SK-N-SH (cell line): ENCODE measurements at regions not wholly inside any gene's neighbourhood (a gene's known extent, or its start where the extent isn't known, plus 50 kb on each side); places are given as distances from the start of the nearest gene placed in this dataset.

ENCODE experiments used
- CTCF ChIA-PET: fragments of 300-600, 350-600 bp; formaldehyde crosslinking; extraction: SDS; loops from one replicate; lab custom pipeline; 2021; lab: Yijun Ruan, JAX
- POLR2A ChIA-PET: fragments of 350-600 bp; sonication (Branson Sonifier 250); formaldehyde crosslinking; extraction: SDS; loops from one replicate; lab custom pipeline; 2020; ENCODE audit warnings: antibody characterized with exemption, inconsistent platforms; lab: Yijun Ruan, JAX
- DNase-seq: peaks from one replicate; pipeline ENCODE4 v3.0.0; 2012
- H2AFZ ChIP-seq: fragments of 200-600 bp; sonication (generic); 2 replicates; pipeline ENCODE4 v1.8.1; 2016; ENCODE audit warnings: antibody characterized with exemption, mild to moderate bottlenecking, low read depth
- H3F3A ChIP-seq: fragments of 200-600 bp; sonication (generic); replicated peaks from 2 replicates; pipeline ENCODE3; 2016; ENCODE audit warnings: antibody characterized with exemption, mild to moderate bottlenecking; ENCODE audit not compliant: insufficient read depth
- H3K27ac ChIP-seq, 2 experiments: fragments of 200-500 bp in 1 of 2; fragments of 200-600 bp in 1 of 2; sonication (Bioruptor generic) in 1 of 2; sonication (generic), shearing (Covaris generic) in 1 of 2; 2 replicates each; pipeline versions ENCODE4 v1.5.1 to v1.6.1; 2014 to 2016; ENCODE audit warnings: low read depth in 2 of 2, inconsistent platforms in 1 of 2, low read length in 1 of 2, mild to moderate bottlenecking in 1 of 2, mixed read lengths in 1 of 2
- H3K27me3 ChIP-seq: fragments of 200-600 bp; sonication (generic), shearing (Covaris generic); 2 replicates; pipeline ENCODE4 v1.6.1; 2016; ENCODE audit warnings: mixed run types; ENCODE audit not compliant: insufficient read depth
- H3K36me3 ChIP-seq, 2 experiments: fragments of 200-500 bp in 1 of 2; fragments of 200-600 bp in 1 of 2; sonication (Bioruptor generic) in 1 of 2; sonication (generic) in 1 of 2; replicated peaks in 1 of 2; 2 replicates each; pipeline versions ENCODE3 to v1.5.1; 2014 to 2016; ENCODE audit warnings: low read length in 1 of 2, mild to moderate bottlenecking in 1 of 2; ENCODE audit not compliant: insufficient read depth in 2 of 2, control insufficient read depth in 1 of 2
- H3K4me1 ChIP-seq, 2 experiments: fragments of 200-500 bp in 1 of 2; fragments of 200-600 bp in 1 of 2; sonication (Bioruptor generic) in 1 of 2; sonication (generic), shearing (Covaris generic) in 1 of 2; 2 replicates each; pipeline versions ENCODE4 v1.5.1 to v1.6.1; 2014 to 2016; ENCODE audit warnings: low read depth in 1 of 2, low read length in 1 of 2, mixed run types in 1 of 2; ENCODE audit not compliant: insufficient read depth in 2 of 2, control insufficient read depth in 1 of 2
- H3K4me2 ChIP-seq: fragments of 200-600 bp; sonication (generic), shearing (Covaris generic); 2 replicates; pipeline ENCODE4 v1.6.1; 2017; ENCODE audit warnings: mixed run types
- H3K4me3 ChIP-seq, 2 experiments: fragments of 200-500 bp in 1 of 2; fragments of 200-600 bp in 1 of 2; sonication (Bioruptor generic) in 1 of 2; sonication (generic), shearing (Covaris generic) in 1 of 2; 2 replicates each; pipeline versions ENCODE4 v1.5.1 to v1.8.1; 2014 to 2016; ENCODE audit warnings: low read depth in 2 of 2, inconsistent platforms in 1 of 2, low read length in 1 of 2, mild to moderate bottlenecking in 1 of 2, mixed read lengths in 1 of 2, moderate library complexity in 1 of 2
- H3K79me2 ChIP-seq: fragments of 200-600 bp; sonication (generic); 2 replicates; pipeline ENCODE4 v1.8.1; 2017; ENCODE audit warnings: mild to moderate bottlenecking; ENCODE audit not compliant: insufficient read depth
- H3K9ac ChIP-seq: fragments of 200-600 bp; sonication (generic); 2 replicates; pipeline ENCODE4 v1.6.1; 2017; ENCODE audit warnings: mixed run types
- H3K9me2 ChIP-seq: fragments of 200-600 bp; sonication (generic); 2 replicates; pipeline ENCODE4 v1.6.1; 2017; ENCODE audit warnings: mixed run types
- H3K9me3 ChIP-seq: fragments of 200-600 bp; sonication (generic); 2 replicates; pipeline ENCODE4 v1.6.1; 2017; ENCODE audit warnings: mixed run types, mild to moderate bottlenecking, moderate library complexity
- H4K20me1 ChIP-seq: fragments of 200-600 bp; sonication (generic); 2 replicates; pipeline ENCODE4 v1.6.1; 2017; ENCODE audit warnings: mild to moderate bottlenecking, mixed run types; ENCODE audit not compliant: insufficient read depth
- FOXJ3 ChIP-seq: sonication (generic); formaldehyde crosslinking; IDR thresholded peaks from 2 replicates; pipeline ENCODE4 v1.5.1; 2020; ENCODE audit warnings: mild to moderate bottlenecking, missing genetic modification reagents
- GABPA ChIP-seq: IDR thresholded peaks from 2 replicates; pipeline ENCODE4 v1.4.0; 2012; ENCODE audit warnings: low read depth, mild to moderate bottlenecking
- JUND ChIP-seq: IDR thresholded peaks from 2 replicates; pipeline ENCODE4 v1.4.0; 2012
- RFX5 ChIP-seq: IDR thresholded peaks from 2 replicates; pipeline ENCODE4 v1.6.1; 2012; ENCODE audit warnings: mild to moderate bottlenecking, improper control_type of control experiment, low read length
- SIN3A ChIP-seq: IDR thresholded peaks from 2 replicates; pipeline ENCODE4 v1.6.1; 2012; ENCODE audit warnings: low read depth, mild to moderate bottlenecking, low read length, moderate library complexity, borderline replicate concordance
- WGBS: methylation state at CpG from one replicate; pipeline ENCODE4 v1.1.6; 2017; ENCODE audit warnings: low lambda C conversion rate; 5-methylcytosine and 5-hydroxymethylcytosine counted together
- TF ChIP-seq, protein P1 (sequence below): fragments of 150-350 bp; IDR thresholded peaks from 2 replicates; pipeline ENCODE4 v1.6.1; 2016; ENCODE audit warnings: mild to moderate bottlenecking, low read depth, low read length
- TF ChIP-seq, protein P2 (sequence below): IDR thresholded peaks from 2 replicates; pipeline ENCODE4 v1.4.0; 2012; ENCODE audit warnings: low read depth, borderline replicate concordance

GRCh38 chr10:130498934-130499333, 362.7 kb downstream of the GLRX3 start:
- no peaks in the 10 kb centered on the region for H3K9me2 ChIP-seq
- no peak overlapping the region for H3K27ac ChIP-seq
- TF ChIP-seq RFX5 (no peak), FOXJ3 (no peak), SIN3A (no peak)
- TF ChIP-seq, protein P1, sequence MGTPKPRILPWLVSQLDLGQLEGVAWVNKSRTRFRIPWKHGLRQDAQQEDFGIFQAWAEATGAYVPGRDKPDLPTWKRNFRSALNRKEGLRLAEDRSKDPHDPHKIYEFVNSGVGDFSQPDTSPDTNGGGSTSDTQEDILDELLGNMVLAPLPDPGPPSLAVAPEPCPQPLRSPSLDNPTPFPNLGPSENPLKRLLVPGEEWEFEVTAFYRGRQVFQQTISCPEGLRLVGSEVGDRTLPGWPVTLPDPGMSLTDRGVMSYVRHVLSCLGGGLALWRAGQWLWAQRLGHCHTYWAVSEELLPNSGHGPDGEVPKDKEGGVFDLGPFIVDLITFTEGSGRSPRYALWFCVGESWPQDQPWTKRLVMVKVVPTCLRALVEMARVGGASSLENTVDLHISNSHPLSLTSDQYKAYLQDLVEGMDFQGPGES = no peak
- TF ChIP-seq, protein P2, sequence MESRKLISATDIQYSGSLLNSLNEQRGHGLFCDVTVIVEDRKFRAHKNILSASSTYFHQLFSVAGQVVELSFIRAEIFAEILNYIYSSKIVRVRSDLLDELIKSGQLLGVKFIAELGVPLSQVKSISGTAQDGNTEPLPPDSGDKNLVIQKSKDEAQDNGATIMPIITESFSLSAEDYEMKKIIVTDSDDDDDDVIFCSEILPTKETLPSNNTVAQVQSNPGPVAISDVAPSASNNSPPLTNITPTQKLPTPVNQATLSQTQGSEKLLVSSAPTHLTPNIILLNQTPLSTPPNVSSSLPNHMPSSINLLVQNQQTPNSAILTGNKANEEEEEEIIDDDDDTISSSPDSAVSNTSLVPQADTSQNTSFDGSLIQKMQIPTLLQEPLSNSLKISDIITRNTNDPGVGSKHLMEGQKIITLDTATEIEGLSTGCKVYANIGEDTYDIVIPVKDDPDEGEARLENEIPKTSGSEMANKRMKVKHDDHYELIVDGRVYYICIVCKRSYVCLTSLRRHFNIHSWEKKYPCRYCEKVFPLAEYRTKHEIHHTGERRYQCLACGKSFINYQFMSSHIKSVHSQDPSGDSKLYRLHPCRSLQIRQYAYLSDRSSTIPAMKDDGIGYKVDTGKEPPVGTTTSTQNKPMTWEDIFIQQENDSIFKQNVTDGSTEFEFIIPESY = no peak
- WGBS = 23% methylated on average over 8 of the region's 8 CpGs
- H3K9me3 ChIP-seq = no peaks in the 10 kb centered on the region
- POLR2A ChIA-PET = no interaction called here
- CTCF ChIA-PET = no interaction called here
- H3K36me3 ChIP-seq = no peaks in the 10 kb centered on the region
- DNase-seq = no peak
- no peaks in the 10 kb centered on the region for H4K20me1 ChIP-seq
- no peak overlapping the region for H3K4me3 ChIP-seq
- H3K4me1 ChIP-seq = no peaks in the 10 kb centered on the region
- no peaks in the 10 kb centered on the region for H3F3A ChIP-seq
- no peak overlapping the region for H3K9ac ChIP-seq
- H3K27me3 ChIP-seq = no peaks in the 10 kb centered on the region
- no peaks in the 10 kb centered on the region for H3K79me2 ChIP-seq
- H2AFZ ChIP-seq = no peak overlapping the region
- H3K4me2 ChIP-seq = no peak overlapping the region

DNA sequence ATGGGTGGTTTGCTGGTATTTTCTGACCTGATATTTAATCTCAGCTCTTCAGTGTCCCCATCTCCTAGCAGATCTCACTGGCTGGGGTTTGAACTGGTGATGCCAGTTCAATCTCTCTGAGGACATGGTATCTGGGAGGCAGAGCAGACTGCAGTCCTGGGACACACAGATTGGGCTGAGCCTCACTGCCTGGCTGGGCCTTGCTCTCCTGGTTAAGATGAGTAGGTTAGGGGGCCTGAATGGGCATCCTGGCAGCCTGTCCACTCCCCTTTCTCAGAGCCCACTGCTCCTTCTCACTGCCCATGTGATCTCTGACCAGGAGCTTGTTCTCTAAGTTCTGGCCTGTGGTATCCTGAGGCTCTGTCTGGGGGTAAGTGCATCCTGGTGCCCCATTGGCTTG, 363.4 kb downstream of the GLRX3 start:
- Histone ChIP-seq H3K27ac (no peak overlapping the region), H3K9me3 (no peaks in the 10 kb centered on the region), H3F3A (no peaks in the 10 kb centered on the region), H3K4me3 (no peak overlapping the region), H3K4me1 (no peaks in the 10 kb centered on the region), H2AFZ (no peak overlapping the region), H3K9me2 (no peaks in the 10 kb centered on the region), H3K79me2 (no peaks in the 10 kb centered on the region), H3K9ac (no peak overlapping the region), H3K27me3 (no peaks in the 10 kb centered on the region), H3K4me2 (no peak overlapping the region), H4K20me1 (no peaks in the 10 kb centered on the region), H3K36me3 (no peaks in the 10 kb centered on the region)
- ChIA-PET POLR2A (no interaction called here), CTCF (no interaction called here)
- no peak for DNase-seq
- TF ChIP-seq GABPA (no peak), JUND (no peak)
- TF ChIP-seq, protein P1 = no peak
